ENCODE measurements at regions not wholly inside any gene's neighbourhood (a gene's known extent, or its start where the extent isn't known, plus 50 kb on each side); places are given as distances from the start of the nearest gene placed in this dataset.

DNA sequence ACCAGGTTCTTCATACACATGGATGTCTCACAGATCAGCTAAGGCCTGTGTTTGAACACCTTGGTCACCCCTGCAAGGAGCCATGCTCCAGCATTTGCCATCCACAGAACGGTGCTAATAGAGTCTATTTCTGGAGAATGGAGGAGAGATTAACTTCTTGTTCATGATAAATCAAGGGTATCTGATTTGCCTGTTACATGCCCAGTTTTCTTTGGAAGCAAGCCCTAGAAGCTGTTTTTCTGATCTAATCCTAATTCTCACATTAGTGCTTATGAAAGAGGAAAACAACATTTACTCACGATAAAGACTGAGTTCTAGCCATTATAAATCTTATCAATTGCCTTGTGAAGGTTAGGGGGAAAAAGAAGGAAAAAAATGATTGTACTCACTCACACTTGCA is 119.6 kb upstream of the DTNA start:
- no peak for TF ChIP-seq POLR2A (IDR thresholded peaks at IDR 0.05; ENCODE audit: low read length)
- TF ChIP-seq GATA1 (IDR thresholded peaks at IDR 0.05; ENCODE audit: low read depth, low read length) = no peak

Measured in erythroblast (primary cell).